Fibroblast of skin of left biceps (primary cell): ENCODE measurements at regions not wholly inside any gene's neighbourhood (a gene's known extent, or its start where the extent isn't known, plus 50 kb on each side); places are given as distances from the start of the nearest gene placed in this dataset.
"Not testable (repeated sequence)": the region's sequence is repeated elsewhere in the genome, so short reads cannot be mapped to it uniquely, and the experiment has no call there.

Experiments
- DNase-seq, 2 experiments: peaks; one replicate each; pipeline ENCODE4 v3.0.0-alpha.2; 2013; ENCODE audit warnings: low read depth in 2 of 2

GRCh38 chr17:53336281-53336680, 486.4 kb upstream of the KIF2B start:
- no peak for DNase-seq

DNA sequence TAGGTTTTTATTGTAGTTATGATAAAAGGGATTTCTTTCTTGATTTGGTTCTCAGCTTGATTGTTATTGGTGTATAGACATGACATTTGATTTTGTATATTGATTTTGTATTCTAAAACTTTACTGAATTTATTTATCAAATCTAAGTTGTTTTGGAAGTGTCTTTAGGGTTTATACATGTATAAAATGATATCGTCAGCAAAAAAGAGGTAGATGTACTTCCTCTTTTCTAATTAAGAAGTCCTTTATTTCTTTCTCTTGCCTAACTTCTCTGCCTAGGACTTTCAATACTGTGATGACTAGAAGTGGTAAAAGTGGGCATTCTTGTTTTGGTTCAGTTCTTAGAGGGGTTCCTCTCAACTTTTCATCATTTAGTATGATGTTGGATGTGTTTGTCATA, 487.3 kb upstream of the KIF2B start:
- DNase-seq, result no peak

GRCh38 chr17:53330756-53331155, 492.0 kb upstream of the KIF2B start:
- no peak for DNase-seq

- no peak for DNase-seq
Observed at GRCh38 chr17:53321651-53322050, 501.1 kb upstream of the KIF2B start.

- DNase-seq, result no peak
Observed at GRCh38 chr17:53319947-53320346, 502.8 kb upstream of the KIF2B start.

DNA sequence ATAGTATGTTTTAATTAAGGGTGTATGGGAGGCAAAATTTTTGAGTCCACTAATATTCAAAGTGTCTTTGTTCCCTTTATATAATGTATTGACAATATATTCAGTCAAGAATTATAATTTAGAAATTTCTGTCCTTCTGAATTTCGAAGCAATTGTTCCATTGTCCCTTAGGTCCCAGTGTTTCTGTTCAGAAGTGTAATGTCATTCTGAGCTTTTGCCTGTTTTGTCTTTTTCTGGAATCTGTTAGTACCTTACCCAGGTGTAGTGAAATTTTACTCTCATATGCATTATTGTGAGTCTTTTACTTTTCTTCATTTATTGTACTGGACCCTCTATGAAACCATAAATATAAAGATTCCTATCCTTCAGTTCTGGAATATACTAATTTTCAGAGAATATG, 505.7 kb upstream of the KIF2B start:
- DNase-seq, result no peak

DNA sequence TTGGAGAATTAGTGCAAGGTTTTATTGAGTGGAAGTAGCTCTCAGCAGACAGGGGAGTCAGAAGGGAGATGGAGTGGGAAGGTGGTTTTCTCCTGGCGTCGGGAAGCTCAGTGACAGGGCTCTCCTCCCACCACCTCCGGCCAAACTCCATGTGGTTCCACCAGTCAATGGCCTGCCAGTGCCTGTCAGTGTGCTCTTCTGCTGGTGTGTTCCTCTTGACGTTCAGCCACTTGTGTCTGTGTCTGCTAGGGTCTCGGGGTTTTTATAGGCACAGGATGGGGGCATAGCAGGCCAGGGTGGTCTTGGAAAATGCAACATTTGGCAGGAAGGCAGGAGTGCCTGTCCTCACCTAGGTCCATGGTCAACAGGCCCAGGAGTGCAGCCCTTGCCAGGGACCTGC, 506.7 kb upstream of the KIF2B start:
- no peak for DNase-seq

DNA sequence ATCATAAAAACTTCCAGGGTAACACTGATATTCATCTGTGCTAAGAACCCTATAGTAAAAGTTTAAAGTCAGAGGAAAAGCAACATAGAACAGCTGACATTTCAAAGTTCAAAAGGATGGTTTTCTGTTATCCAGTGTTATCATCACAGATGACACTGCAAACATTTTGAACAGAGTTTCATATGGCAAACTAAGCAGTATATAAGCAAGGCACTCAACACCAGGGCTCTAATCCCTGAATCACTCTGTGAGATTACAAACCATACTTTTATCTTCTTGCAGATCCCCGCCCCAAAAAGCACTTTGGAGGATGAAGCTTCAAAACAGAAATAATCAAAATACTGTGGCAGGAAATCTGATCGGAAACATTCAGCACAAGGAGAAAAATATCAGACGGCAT, 508.2 kb upstream of the KIF2B start:
- no peak for DNase-seq

DNA sequence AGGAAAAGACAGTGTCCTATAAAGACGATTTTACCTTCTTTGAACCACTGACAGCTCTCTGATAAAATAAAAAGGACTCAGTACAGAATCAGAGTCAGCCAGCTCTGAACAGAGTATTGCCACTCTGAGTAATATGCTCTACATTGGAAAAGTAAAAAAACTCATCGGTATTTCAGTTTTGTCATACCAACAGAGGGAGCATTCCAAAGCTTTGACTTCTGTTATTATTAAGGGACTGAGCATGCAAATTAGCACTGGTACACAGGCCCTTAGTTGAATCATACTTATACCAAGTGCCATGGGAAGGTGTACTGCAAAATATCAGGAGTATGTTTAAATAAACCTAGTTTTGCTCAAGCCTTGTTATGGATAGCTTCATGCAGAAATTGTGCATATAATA, 509.0 kb upstream of the KIF2B start:
- no peak for DNase-seq

GRCh38 chr17:53278466-53278865, 544.3 kb upstream of the KIF2B start:
- DNase-seq, result no peak

DNA sequence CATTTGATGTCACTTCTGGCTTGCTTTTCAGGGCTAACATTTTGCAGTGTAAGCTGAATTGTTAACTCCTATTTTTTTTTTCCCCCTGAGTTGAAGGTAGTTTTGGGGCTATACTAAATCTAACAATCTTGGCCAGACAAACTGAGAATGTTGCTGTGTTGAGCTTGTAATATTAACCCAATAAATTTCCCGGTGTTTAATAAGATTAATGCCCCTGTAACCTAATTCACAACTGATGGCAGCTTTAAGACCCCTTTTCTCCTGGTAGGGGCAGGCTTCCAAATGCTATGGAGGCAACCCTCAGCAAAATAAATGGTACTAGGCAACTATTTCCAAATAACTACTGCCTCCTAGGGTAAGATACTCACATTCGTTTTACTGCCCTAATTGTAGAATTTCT, 549.6 kb upstream of the KIF2B start:
- DNase-seq, result no peak

DNA sequence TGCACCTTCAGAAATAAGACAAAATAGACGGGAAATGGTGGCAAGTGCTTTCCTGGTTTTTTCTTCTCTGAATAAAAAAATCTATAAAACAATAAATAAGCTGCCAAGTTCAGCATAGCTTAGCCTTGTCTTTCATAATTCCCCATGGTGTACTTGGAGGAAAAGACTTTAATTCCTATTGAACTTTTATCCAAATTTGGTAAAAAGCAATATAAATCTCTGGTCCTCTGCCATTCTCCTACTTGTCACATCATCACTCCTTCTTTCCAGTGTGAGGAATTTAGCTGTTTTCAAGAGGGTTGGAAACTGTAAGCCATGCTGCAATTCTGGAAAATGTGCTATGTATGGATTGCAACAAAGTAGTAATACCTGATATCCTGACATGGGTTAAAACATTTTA, 551.8 kb upstream of the KIF2B start:
- DNase-seq, result no peak

DNA sequence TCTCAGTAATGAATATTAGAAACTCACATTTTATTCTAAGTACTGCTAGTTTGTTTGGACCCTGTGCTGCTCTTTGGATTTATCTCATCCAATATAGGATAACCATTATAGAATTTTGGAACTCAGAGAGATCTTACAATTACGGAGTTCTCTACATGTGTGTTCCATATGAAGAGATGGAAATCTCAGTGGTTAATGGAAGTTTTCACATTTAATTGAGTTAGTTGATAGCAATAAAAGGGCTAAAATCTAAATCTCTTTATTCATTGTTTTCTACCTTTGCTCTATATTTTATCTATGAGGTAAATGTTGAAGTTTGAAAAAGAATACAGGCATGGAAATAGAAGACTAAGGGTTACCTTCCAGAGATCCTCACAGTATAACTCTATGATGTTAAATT, 558.0 kb upstream of the KIF2B start:
- no peak for DNase-seq

- no peak for DNase-seq
Observed at GRCh38 chr17:53253956-53254597, 568.6 kb upstream of the KIF2B start.

DNA sequence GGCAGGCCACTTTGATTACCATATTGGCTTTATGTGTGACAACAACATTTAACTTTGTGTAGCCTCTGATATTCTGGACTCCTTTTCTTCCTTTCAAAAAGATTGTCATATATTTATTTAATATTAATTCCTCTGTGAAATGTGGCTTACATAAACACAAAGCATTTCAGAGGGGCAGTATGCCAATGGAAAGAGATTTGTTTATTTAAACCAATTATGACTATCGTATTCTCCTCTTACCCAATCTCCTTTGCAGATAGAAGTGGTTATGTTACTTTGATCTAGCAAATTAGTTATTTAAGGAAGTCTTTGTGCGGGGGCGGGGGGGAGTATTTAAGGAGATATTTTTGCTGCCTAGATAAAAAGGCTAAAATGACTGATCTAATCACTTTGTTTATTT, 573.7 kb upstream of the KIF2B start:
- no peak for DNase-seq

DNA sequence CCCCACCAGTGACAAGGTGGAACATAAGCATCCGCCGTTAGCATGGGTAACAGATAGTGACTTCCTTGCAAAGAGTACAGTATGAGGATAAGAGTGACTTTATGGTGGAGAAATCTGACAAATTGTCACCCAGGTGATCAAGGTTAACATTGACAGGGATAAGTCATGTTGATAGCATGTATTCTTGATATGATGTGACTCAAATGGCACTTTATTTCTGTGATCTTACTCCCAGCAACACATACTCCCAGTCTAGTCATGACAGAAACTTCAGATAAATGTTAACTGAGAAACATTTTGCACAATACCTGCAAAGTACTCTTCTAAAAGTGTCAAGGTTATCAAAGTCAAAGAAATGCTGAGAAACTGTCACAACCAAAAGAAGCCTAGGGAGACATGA, 588.6 kb upstream of the KIF2B start:
- DNase-seq, result no peak

DNA sequence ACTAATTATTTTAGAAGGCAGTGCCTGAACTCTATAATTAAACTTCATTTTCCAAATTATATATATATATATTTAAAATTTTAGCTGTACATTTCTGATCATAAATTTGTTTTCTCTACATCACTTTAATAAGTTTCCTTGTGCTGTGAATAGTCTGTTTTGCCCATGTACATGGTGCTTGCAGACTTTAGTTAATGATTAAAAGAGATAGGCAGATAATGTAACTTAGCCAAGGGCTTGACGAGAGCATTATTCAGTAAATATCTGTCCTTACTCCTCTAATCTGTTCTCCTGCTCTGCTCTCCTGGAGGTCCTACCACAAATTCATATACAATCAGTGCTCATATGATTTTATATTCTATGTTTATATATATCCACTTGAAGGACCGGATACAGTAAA, 595.2 kb upstream of the KIF2B start:
- no peak for DNase-seq

- no peak for DNase-seq
Observed at GRCh38 chr17:53227111-53227510, 595.6 kb upstream of the KIF2B start.

DNA sequence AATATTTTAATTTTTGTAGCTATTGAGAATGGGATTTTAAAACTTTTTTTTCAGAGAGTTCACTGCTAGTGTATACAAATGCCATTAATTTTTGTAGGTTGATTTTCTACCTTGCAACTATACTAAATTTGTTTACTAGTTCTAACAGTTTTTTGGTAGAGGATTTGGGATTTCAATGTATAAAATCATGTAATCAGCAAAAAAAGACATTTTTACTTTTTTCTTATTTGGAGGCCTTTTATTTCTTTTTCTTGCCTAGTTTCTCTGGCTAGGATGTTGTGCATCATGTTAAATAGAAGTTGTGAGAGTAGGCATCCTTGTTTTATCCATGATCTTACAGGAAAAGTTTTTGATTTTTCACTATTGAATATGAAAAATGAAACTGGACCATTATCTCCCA, 602.9 kb upstream of the KIF2B start:
- DNase-seq, result no peak

DNA sequence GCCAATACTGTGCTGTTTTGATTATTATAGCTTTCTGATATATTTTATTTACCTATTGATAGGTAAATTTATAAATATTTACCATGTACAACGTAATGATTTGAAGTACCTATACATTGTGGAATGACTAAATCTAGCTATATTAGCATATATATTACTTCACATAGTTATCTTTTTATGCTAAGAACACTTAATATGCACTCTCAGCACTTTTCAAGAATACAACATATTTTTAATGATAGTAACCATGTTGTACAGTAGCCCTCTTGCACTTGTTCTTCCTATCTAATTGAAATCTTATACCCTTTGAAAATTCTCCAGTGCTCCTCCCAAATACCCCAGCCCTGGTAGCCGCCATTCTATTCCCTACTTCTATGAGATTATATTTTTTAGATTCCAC, 604.0 kb upstream of the KIF2B start:
- DNase-seq, result no peak

GRCh38 chr17:53217311-53217710, 605.4 kb upstream of the KIF2B start:
- DNase-seq, result no peak

- DNase-seq, result not testable (repeated sequence)
Observed at GRCh38 chr17:53208935-53209334, 613.8 kb upstream of the KIF2B start.

DNA sequence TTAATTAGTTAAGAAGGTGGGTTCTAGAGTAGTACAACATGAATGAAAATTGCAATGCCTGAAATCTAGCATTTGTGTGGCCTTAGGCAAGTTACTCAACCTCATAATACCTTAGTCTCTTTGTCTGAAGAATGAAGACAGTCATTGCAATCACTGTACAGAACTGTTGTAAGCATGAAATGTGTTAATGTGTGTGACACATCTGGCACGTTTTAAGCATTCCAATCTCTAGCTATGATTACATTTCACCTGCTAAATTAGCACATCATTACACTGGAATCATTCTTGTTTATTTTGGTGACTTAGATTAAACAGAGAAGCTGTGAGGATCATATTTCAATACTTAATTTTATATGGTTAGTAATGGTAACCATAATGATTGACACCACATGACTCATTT, 629.7 kb upstream of the KIF2B start:
- DNase-seq, result no peak

DNA sequence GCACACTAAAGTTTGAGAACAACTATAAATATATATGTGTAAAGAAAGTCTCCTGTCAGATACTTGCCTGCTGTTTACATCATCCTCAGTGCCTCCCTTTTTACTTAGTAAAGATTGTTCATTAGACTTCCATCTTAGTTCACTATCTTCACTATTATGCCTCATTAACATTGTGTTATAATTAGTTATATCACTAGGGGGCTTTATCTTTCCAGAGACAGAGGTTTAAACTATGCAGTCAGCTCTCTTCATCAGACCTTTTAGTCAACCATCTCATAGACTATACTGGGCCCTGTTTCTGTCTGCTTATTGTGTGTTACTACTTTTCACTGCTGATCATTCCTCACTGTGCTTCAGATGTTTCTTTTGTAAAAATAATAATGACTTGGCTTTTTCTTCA, 630.8 kb upstream of the KIF2B start:
- no peak for DNase-seq

GRCh38 chr17:53186001-53186400, 636.7 kb upstream of the KIF2B start:
- DNase-seq, result no peak
